Suprapubic skin (tissue), 4 donors: ENCODE measurements at regions not wholly inside any gene's neighbourhood (a gene's known extent, or its start where the extent isn't known, plus 50 kb on each side); places are given as distances from the start of the nearest gene placed in this dataset.

Source experiments
- POLR2A ChIP-seq, 2 donors: fragments of 450-650 bp; IDR thresholded peaks; one replicate each; pipeline ENCODE4 v1.6.1; 2017; ENCODE audit warnings: antibody characterized with exemption in 2 of 2, mild to moderate bottlenecking in 2 of 2, moderate library complexity in 2 of 2
- POLR2AphosphoS5 ChIP-seq, 3 donors: sonication (generic); formaldehyde crosslinking; IDR thresholded peaks; one replicate each; pipeline ENCODE4 v1.6.1; 2017; ENCODE audit warnings: antibody characterized with exemption in 3 of 3
- TF ChIP-seq, protein P1 (sequence below), 2 donors: fragments of 200-600 bp in 1 of 2; fragments of 450-650 bp in 1 of 2; sonication (generic) in 1 of 2; IDR thresholded peaks; one replicate each; pipeline ENCODE4 v1.5.1; 2016 to 2019; ENCODE audit warnings: antibody characterized with exemption in 2 of 2, mild to moderate bottlenecking in 1 of 2, moderate library complexity in 1 of 2

DNA sequence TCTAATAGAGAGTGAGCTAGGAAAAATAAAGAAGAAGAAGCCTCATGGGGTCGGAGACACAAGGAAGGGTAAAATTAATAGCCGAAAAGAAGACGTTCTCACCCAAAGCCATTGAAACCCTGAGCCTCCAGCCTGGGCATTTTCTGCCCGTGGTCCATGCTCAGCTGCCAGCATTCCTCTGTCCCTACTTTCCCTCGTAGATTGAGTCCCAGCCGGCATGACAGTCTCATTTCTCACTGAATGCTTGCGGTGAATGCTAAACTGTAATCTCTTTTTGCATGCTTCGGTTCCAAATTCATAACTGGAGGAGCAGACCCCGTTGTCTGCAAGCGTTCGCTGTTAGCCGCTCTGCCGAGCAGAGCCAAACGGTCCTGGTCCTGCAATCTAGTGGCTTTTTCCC is 54.0 kb upstream of the COX10 start:
- TF ChIP-seq, protein P1, sequence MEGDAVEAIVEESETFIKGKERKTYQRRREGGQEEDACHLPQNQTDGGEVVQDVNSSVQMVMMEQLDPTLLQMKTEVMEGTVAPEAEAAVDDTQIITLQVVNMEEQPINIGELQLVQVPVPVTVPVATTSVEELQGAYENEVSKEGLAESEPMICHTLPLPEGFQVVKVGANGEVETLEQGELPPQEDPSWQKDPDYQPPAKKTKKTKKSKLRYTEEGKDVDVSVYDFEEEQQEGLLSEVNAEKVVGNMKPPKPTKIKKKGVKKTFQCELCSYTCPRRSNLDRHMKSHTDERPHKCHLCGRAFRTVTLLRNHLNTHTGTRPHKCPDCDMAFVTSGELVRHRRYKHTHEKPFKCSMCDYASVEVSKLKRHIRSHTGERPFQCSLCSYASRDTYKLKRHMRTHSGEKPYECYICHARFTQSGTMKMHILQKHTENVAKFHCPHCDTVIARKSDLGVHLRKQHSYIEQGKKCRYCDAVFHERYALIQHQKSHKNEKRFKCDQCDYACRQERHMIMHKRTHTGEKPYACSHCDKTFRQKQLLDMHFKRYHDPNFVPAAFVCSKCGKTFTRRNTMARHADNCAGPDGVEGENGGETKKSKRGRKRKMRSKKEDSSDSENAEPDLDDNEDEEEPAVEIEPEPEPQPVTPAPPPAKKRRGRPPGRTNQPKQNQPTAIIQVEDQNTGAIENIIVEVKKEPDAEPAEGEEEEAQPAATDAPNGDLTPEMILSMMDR (IDR thresholded peaks at IDR 0.05) = no peak
- TF ChIP-seq POLR2A (IDR thresholded peaks at IDR 0.05) (no peak), POLR2AphosphoS5 (IDR thresholded peaks at IDR 0.05) (no peak)
